Peyer's patch (tissue), 4 donors: ENCODE measurements at regions not wholly inside any gene's neighbourhood (a gene's known extent, or its start where the extent isn't known, plus 50 kb on each side); places are given as distances from the start of the nearest gene placed in this dataset.

Source experiments
- DNase-seq, 3 donors: peaks; one replicate each; pipeline ENCODE4 v3.0.0-alpha.2; 2017 to 2019
- H3K27ac ChIP-seq, 4 donors: fragments of 200-600 bp; sonication (generic); one replicate each; pipeline ENCODE4 v1.5.1; 2016 to 2019
- H3K27me3 ChIP-seq, 2 donors: fragments of 200-600 bp; sonication (generic); one replicate each; pipeline ENCODE4 v1.5.1; 2019
- H3K36me3 ChIP-seq, 3 donors: fragments of 200-600 bp; sonication (generic); one replicate each; pipeline ENCODE4 v1.5.1; 2016 to 2019
- H3K4me1 ChIP-seq, 4 donors: fragments of 200-600 bp; sonication (generic); one replicate each; pipeline ENCODE4 v1.5.1; 2016 to 2019
- H3K4me3 ChIP-seq, 4 donors: fragments of 200-600 bp; sonication (generic); 1 replicate in 3 of 4; 2 replicates in 1 of 4; pipeline ENCODE4 v1.5.1; 2016 to 2019; ENCODE audit warnings: mild to moderate bottlenecking in 1 of 4
- H3K9me3 ChIP-seq, 4 donors: fragments of 200-600 bp; sonication (generic); one replicate each; pipeline ENCODE4 v1.5.1; 2016 to 2019; ENCODE audit warnings: mild to moderate bottlenecking in 1 of 4
- POLR2A ChIP-seq, 2 donors: fragments of 450-650 bp; IDR thresholded peaks; one replicate each; pipeline ENCODE4 v1.5.1; 2017; ENCODE audit warnings: antibody characterized with exemption in 2 of 2, mild to moderate bottlenecking in 2 of 2, moderate library complexity in 2 of 2
- TF ChIP-seq, protein P1 (sequence below), 6 experiments: fragments of 450-650 bp in 4 of 6; fragments of 200-600 bp in 2 of 6; sonication (generic) in 1 of 6; IDR thresholded peaks; one replicate each; pipeline ENCODE4 v1.5.1; 2017 to 2019; ENCODE audit warnings: antibody characterized with exemption in 6 of 6, mild to moderate bottlenecking in 3 of 6, moderate library complexity in 1 of 6

DNA sequence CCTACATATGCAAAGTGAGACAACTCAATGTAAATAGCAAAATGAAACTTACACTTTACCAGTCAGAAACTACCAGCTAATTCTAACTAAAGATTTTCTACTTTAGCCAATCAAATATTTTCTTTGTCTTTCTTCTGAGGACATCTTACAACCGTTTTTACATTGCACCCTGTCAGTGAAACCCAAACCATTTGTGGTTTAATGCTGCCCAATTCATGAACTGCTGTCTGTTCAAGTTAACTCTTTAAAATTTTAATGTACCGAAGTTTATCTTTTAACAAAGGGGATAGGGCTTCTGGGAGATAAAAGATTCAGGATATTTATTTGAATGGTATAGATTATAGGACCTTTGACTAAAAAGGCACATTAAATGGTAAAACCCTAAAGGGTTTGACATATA, 121.3 kb upstream of the HDDC2 start:
- Histone ChIP-seq H3K4me1 (no peaks in the 10 kb centered on the region), H3K27me3 (no peaks in the 10 kb centered on the region), H3K9me3 (no peaks in the 10 kb centered on the region), H3K4me3 (no peak overlapping the region), H3K27ac (no peak overlapping the region), H3K36me3 (no peaks in the 10 kb centered on the region)
- DNase-seq = no peak
- TF ChIP-seq, protein P1, sequence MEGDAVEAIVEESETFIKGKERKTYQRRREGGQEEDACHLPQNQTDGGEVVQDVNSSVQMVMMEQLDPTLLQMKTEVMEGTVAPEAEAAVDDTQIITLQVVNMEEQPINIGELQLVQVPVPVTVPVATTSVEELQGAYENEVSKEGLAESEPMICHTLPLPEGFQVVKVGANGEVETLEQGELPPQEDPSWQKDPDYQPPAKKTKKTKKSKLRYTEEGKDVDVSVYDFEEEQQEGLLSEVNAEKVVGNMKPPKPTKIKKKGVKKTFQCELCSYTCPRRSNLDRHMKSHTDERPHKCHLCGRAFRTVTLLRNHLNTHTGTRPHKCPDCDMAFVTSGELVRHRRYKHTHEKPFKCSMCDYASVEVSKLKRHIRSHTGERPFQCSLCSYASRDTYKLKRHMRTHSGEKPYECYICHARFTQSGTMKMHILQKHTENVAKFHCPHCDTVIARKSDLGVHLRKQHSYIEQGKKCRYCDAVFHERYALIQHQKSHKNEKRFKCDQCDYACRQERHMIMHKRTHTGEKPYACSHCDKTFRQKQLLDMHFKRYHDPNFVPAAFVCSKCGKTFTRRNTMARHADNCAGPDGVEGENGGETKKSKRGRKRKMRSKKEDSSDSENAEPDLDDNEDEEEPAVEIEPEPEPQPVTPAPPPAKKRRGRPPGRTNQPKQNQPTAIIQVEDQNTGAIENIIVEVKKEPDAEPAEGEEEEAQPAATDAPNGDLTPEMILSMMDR (IDR thresholded peaks at IDR 0.05) = no peak
- TF ChIP-seq POLR2A (IDR thresholded peaks at IDR 0.05) = no peak

DNA sequence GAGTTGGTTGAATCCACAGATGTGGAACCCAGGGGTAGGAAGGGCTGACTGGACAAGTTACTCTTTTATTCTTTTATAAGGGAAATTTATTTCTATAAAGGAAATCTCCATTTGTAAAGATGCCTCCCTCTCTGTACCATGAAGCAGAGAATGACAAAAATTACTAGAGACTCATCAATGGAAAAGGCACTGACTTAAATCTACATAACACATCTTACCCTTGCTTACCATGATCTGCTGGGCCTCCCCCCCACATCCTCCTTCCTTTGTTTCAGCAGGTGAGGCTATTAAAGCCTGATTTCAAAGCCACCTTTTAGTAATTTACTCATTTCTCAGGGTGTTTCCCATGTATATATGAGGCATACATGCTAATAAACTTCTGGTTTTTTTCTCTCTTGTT, 130.2 kb upstream of the HDDC2 start:
- no peak for DNase-seq
- TF ChIP-seq POLR2A (IDR thresholded peaks at IDR 0.05) = no peak
- TF ChIP-seq, protein P1 (IDR thresholded peaks at IDR 0.05) = no peak
- Histone ChIP-seq H3K4me1 (no peaks in the 10 kb centered on the region), H3K36me3 (no peaks in the 10 kb centered on the region), H3K27me3 (no peaks in the 10 kb centered on the region), H3K9me3 (no peaks in the 10 kb centered on the region), H3K27ac (no peak overlapping the region), H3K4me3 (no peak overlapping the region)

DNA sequence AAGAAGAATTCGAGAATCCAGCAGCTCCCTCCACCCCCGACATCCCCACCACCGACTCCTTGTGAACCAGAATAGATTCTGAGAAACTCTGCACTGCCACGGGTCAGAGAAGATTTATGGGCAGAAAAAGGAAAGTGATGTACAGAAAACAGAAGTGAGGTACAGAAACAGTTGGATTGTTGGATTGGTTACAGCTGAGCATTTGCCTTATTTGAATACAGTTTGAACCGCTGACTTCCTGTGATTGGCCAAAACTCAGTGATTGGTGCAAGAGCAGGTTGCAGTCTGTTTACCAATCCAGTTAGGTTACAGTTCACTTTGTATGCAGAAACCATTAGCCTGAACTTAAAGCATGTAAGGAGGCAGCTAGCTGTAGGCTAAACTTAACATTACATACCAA, 131.2 kb upstream of the HDDC2 start:
- H3K27ac ChIP-seq = no peak overlapping the region
- no peak for TF ChIP-seq POLR2A (IDR thresholded peaks at IDR 0.05)
- TF ChIP-seq, protein P1 (IDR thresholded peaks at IDR 0.05) = no peak
- DNase-seq = no peak
- H3K4me3 ChIP-seq = no peak overlapping the region
- H3K36me3 ChIP-seq = no peaks in the 10 kb centered on the region
- no peaks in the 10 kb centered on the region for H3K9me3 ChIP-seq
- no peaks in the 10 kb centered on the region for H3K4me1 ChIP-seq
- H3K27me3 ChIP-seq = no peaks in the 10 kb centered on the region

DNA sequence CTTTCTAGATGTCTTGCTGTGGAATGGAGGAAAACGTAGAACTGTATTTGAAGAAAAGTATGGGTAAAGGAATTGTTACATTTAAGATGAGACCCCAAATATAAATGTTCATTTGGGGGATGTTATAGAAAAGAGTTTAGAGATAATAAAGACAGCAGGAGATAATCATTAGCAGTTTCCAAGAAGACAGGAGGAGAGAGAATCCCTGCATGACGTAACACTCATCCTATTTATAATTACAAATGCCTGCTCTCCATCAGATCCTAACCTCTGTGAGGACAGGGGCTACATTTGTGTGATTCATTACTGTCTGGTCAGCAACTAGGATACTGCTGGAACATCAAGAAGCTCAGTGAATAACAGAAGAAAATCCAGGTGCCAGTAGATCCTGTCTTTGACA, 133.0 kb upstream of the HDDC2 start:
- H3K4me3 ChIP-seq = no peak overlapping the region
- no peaks in the 10 kb centered on the region for H3K9me3 ChIP-seq
- H3K27ac ChIP-seq = no peak overlapping the region
- H3K36me3 ChIP-seq = no peaks in the 10 kb centered on the region
- H3K27me3 ChIP-seq = no peaks in the 10 kb centered on the region
- no peak for TF ChIP-seq POLR2A (IDR thresholded peaks at IDR 0.05)
- TF ChIP-seq, protein P1 (IDR thresholded peaks at IDR 0.05) = no peak
- DNase-seq = no peak
- no peaks in the 10 kb centered on the region for H3K4me1 ChIP-seq

DNA sequence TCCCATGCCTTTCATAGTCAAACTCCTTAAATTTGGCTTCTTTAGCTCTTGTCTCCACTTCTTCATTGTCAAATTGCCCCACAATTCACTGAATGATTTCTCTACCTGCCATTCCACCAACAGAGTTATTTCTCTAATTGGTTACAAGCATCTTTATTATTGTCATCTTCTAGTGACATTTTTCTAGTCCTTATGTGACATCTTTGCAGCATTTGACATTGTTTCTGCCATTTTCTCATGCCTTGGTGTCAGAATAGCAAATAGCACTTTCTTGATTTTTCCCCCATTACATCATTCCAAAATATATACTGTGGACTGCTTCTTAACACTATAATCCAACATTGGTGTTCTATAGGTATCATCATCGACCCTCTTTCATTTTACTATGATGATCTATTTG, 137.7 kb upstream of the HDDC2 start:
- H3K9me3 ChIP-seq = no peaks in the 10 kb centered on the region
- H3K36me3 ChIP-seq = no peaks in the 10 kb centered on the region
- H3K27ac ChIP-seq = no peak overlapping the region
- no peak overlapping the region for H3K4me3 ChIP-seq
- TF ChIP-seq POLR2A (IDR thresholded peaks at IDR 0.05) = no peak
- TF ChIP-seq, protein P1 (IDR thresholded peaks at IDR 0.05) = no peak
- H3K27me3 ChIP-seq = no peaks in the 10 kb centered on the region
- H3K4me1 ChIP-seq = no peaks in the 10 kb centered on the region
- DNase-seq = no peak
